GM19372 (cell line): ENCODE measurements at regions not wholly inside any gene's neighbourhood (a gene's known extent, or its start where the extent isn't known, plus 50 kb on each side); places are given as distances from the start of the nearest gene placed in this dataset.
"Not testable (repeated sequence)": the region's sequence is repeated elsewhere in the genome, so short reads cannot be mapped to it uniquely, and the experiment has no call there.

Experiments
- ATAC-seq: cut with Tn5 transposase; IDR thresholded peaks from one replicate; pipeline ENCODE4 v1.9.1; 2021; ENCODE audit warnings: mild to moderate bottlenecking, low read depth, moderate library complexity; ENCODE audit not compliant: unreplicated experiment

DNA sequence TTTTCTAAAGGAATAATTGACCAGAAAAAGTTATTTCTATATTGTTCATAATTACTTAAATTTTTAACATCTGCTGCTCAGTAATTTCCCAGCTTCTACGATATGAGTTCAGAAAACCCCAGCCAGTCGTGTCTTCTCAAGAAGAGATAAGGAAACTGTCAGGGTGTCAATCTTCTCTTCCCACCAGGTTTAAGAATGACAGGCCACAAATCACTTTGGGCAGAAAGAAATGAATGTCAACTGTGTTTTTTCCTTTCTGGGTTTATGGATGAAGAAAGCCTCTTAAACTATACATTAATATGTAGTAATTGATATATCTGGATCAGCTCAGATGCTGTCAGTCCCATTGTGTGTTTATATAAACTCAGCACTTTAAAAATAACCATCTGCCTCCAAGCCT, 453.2 kb upstream of the NUDT12 start:
- no peak for ATAC-seq

- not testable (repeated sequence) for ATAC-seq
Measured at GRCh38 chr5:104002783-104003182, 440.2 kb upstream of the NUDT12 start.

DNA sequence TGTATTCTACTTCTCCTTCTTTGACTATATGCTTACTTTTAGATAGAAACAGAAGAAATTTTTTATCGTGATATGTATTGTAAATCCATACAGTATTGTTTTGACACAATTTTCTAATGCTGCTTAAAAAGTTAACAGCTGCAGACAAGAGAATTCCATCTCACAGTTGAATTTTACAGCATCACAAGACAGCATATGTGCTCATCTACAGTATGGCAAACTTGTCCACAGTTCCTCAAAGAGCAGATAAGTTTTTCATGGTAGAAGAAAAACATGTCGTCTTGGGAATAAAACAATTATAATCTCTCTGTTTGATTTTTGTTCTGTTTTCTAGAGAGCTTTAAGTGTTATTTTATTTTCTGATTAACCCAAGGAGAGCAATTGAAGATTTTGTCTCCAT, 438.5 kb upstream of the NUDT12 start:
- ATAC-seq, result no peak

- ATAC-seq, result no peak
Measured at GRCh38 chr5:103993031-103993430, 430.4 kb upstream of the NUDT12 start.

- ATAC-seq, result no peak
Measured at GRCh38 chr5:103990064-103990463, 427.5 kb upstream of the NUDT12 start.

DNA sequence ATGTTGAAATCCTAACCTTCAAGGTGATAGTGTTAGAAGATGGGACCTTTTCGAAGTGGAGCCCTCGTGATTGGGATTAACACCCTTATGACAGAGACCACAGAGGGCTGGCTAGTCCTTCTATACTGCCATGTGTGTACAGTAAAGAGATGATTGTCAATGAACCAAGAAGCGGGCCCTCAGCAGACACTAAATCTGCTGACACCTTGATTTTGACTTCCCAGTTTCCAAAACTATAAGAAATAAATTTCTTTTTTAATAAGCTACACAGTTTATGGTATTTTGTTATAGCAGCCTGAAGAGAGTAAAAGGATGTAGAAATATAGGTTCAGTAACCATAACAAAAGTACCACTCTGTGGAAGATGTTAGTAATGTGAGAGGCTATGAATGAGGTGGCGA, 419.0 kb upstream of the NUDT12 start:
- ATAC-seq, result no peak

GRCh38 chr5:103973669-103974068, 411.1 kb upstream of the NUDT12 start:
- ATAC-seq, result no peak

DNA sequence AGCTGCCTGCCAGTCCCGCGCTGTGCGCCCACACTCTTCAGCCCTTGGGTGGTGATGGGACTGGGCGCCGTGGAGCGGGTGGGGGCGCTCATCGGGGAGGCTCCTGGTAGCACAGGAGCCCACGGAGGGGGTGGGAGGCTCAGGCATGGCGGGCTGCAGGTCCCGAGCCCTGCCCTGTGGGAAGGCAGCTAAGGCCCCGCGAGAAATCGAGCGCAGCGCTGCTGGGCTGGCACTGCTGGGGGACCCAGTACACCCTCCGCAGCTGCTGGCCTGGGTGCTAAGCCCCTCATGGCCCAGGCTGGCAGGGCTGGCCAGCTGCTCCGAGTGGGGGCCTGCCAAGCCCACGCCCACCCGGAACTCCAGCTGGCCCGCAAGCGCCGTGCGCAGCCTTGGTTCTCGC, 403.7 kb upstream of the NUDT12 start:
- ATAC-seq, result not testable (repeated sequence)

DNA sequence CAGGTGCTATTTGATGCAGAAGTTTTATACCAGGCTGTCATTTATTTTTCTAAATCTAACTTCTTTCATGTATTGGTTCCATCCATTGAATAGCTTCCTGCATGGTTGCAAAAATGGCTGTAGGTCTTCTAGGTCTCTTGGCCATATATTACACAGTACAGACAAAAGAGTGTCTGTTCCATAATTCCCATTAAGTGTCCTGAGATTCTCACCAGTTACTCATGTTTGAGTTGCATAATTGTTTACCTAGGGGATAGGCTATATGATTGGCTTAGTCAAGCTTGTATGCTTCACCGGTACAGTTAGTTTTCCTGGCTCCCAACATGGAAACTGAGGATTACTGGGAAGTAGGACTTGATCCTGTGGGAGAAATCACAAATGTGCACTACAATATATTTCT, 399.4 kb upstream of the NUDT12 start:
- no peak for ATAC-seq

DNA sequence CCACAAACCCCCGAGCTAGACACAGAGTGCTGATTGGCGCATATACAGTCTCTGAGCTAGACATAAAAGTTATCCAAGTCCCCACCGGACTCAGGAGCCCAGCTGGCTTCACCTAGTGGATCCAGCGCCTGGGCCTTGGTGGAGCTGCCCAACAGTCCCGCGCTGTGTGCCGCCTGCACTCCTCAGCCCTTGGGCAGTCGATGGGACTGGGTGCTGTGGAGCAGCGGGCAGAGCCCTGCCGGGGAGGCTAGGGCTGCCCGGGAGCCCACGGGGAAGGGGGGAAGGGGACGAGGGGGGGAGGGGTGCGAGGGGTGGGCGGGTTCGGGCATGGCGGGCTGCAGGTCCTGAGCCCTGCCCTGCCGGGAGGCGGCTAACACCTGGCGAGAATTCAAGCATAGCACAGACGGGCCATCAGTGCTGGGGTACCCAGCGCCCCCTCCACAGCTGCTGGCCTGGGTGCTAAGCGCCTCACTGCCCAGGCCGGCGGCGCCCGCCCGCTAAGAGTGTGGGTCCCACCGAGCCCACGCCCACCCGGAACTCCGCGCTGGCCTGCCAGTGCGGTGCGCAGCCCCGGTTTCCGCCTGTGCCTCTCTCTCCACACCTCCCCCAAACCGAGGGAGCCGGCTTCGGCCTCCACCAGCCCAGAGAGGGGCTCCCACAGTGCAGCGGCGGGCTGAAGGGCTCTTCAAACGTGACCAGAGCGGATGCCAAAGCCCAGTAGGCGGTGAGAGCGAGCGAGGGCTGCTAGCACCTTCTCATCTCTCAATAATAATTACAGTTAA, 391.2 kb upstream of the NUDT12 start:
- no peak for ATAC-seq

- no peak for ATAC-seq
Measured at GRCh38 chr5:103951776-103952175, 389.2 kb upstream of the NUDT12 start.

GRCh38 chr5:103943230-103943629, 380.6 kb upstream of the NUDT12 start:
- no peak for ATAC-seq

GRCh38 chr5:103942587-103943186, 380.1 kb upstream of the NUDT12 start:
- ATAC-seq, result no peak

GRCh38 chr5:103941596-103941995, 379.0 kb upstream of the NUDT12 start:
- ATAC-seq, result no peak

- no peak for ATAC-seq
Measured at GRCh38 chr5:103938146-103938695, 375.6 kb upstream of the NUDT12 start.

DNA sequence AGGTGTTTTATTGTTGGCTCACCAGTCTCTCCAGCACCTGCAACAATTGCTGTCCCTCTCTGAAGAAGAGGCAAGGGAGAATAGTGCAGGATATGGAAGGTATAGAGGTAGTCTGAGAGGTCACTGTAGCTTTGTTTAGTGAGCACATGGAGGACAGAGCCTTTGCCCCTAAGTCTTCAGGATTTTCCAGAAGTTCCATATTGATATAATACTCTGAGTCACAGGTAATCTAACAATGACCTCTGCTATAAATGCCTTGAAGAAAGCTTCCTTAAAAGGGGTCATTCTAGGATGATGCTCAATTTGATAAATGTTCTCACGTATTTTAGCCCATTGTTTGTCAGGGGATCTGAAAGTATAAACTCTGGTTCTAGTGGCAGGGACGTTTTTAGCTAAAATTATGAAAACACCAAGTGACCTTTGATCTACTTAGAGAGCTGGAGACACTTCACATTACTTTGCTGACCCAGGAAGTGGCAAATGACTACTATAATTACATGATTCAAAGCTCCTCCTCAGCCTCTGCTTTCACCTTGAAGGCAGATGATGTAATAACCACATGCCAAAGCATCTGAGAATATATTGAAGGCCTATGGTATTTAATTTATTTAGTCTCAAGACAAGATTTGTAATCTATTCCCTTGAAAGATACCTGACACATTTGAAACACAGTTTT, 366.9 kb upstream of the NUDT12 start:
- ATAC-seq, result no peak

DNA sequence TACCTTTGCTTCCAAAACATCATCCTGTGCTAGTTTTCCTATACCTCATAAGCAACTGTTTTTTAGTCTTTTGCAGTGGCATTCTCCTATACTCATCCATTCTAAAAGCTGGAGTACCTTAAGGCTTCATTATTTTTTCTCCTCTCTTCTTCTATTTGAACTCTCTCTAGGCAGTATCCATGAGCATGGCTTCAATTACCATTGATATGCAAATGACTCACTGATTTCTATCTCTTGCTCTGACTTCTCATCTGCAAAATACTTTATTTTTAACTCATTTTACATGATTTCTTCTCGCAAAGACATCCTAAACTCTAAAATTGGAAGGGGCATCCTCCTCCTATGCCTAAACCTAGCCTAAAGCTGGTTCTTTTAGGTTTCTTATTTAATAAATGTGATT, 365.1 kb upstream of the NUDT12 start:
- ATAC-seq, result no peak

GRCh38 chr5:103923616-103924168, 361.1 kb upstream of the NUDT12 start:
- no peak for ATAC-seq

- ATAC-seq, result no peak
Measured at GRCh38 chr5:103919506-103919905, 356.9 kb upstream of the NUDT12 start.

GRCh38 chr5:103918668-103919367, 356.2 kb upstream of the NUDT12 start:
- no peak for ATAC-seq

DNA sequence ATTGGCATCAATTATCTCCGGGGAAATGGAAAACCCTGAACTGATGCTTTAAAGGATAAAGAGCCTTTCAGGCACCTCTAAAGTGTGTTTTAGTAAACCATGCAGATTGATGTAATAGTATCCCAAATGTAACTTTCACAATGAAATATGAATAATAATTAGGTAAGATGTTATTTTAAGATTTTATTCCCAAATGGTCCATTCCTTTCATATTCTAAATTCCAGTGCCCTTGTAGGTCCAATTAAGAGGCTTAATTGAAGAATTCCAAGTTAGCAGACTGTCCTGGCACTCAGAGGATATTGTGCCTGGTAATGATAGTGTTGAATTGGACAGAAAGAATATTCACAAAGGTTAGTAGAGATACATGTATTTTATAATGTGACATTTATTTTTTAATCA, 352.5 kb upstream of the NUDT12 start:
- ATAC-seq, result no peak
